GM12872 (cell line): ENCODE measurements at regions not wholly inside any gene's neighbourhood (a gene's known extent, or its start where the extent isn't known, plus 50 kb on each side); places are given as distances from the start of the nearest gene placed in this dataset.

ENCODE experiments used
- TF ChIP-seq, protein P1 (sequence below): IDR thresholded peaks from 3 replicates; pipeline ENCODE4 v1.5.1; 2011; ENCODE audit warnings: low read depth, mild to moderate bottlenecking, low read length, moderate library complexity; ENCODE audit not compliant: insufficient read depth

DNA sequence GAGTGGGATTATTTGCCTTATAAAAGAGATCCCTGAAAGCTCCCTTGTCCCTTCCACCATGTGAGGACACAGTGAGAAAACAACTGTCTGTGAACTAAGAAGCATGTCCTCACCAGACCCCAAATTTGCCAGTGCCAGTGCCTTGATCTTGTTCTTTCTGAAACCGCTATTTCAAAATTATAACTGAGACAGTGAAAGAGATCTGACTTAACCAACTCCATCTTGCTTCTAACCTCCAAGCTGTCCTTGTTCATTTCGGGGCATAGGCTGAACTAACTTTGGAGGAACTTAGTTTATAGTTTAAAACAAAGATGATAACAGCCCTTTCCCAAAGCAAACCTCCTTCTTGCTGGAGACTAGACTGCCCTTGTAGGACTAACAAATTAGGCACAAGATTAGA, 563.9 kb downstream of the ADCYAP1 start:
- TF ChIP-seq, protein P1, sequence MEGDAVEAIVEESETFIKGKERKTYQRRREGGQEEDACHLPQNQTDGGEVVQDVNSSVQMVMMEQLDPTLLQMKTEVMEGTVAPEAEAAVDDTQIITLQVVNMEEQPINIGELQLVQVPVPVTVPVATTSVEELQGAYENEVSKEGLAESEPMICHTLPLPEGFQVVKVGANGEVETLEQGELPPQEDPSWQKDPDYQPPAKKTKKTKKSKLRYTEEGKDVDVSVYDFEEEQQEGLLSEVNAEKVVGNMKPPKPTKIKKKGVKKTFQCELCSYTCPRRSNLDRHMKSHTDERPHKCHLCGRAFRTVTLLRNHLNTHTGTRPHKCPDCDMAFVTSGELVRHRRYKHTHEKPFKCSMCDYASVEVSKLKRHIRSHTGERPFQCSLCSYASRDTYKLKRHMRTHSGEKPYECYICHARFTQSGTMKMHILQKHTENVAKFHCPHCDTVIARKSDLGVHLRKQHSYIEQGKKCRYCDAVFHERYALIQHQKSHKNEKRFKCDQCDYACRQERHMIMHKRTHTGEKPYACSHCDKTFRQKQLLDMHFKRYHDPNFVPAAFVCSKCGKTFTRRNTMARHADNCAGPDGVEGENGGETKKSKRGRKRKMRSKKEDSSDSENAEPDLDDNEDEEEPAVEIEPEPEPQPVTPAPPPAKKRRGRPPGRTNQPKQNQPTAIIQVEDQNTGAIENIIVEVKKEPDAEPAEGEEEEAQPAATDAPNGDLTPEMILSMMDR: no peak

DNA sequence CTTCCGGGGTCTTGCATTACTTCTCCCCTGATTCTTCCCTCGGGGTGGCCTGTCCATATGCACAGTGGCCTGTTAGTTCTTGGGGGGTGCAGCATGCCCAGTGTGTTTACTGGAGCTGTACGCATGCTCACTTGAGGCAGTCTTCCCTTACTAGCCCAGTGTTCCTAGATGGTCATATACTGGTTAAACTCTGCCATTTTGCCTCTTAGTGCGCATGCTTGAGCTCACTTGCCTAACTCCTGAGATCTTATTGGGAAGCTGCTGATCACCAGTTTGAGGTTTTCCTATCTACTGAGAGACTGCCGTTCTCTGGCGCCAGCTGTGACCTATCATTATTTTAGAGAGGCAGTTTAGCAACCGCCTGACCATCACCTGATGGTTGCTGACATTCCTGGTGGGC, 571.2 kb downstream of the ADCYAP1 start:
- TF ChIP-seq, protein P1: no peak

DNA sequence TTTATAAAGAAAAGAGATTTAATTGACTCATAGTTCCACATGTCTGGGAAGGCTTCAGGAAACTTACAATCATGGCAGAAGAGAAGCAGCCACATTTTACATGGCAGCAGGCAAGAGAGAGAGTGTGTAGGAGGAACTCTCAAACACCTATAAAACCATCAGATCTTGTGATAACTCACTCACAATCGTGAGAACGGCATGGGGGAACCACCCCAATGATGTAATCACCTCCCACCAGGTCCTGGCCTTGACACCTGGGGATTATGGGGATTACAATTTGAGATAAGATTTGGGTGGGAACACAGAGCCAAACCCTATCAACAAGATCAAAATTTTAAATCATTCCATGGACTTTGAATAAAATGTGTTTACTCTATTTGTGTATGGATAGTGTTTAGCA, 575.6 kb downstream of the ADCYAP1 start:
- TF ChIP-seq, protein P1: no peak

DNA sequence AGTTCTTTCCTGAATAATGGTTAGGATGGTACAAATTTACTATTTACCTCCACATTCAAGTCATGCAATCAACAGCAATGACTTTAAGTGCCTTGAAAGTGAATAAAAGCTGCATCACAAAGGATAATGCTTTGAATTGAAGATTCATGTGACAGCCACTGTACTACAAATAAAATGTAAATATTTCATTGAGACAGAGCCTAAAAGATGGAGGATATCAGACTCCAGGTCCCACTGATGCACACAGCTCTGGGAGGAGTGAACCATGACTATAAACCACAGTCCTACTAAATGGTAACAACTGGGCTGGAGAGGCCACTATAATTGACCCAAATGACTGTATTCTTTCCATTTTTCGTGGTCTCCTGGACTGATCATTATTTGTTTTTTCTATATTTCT, 576.9 kb downstream of the ADCYAP1 start:
- TF ChIP-seq, protein P1: no peak

DNA sequence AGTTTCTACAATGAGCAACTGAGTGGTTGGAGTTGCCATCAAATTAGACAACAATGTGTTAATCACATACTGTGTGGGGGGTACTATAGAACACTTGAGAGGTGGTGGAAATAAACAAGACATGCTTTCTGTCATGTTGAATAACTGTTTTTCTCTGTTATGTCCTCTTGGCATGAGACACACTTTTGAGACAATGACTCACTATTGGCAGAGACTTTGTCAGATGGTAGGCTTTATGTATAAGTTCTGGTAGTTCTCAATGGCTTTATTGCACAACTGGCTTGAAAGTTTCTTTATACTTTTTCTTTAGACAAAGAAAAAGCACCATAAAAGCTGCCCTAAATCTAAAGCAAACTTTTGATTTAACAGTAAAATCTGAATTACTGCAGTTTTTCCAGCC, 578.7 kb downstream of the ADCYAP1 start:
- TF ChIP-seq, protein P1: no peak

DNA sequence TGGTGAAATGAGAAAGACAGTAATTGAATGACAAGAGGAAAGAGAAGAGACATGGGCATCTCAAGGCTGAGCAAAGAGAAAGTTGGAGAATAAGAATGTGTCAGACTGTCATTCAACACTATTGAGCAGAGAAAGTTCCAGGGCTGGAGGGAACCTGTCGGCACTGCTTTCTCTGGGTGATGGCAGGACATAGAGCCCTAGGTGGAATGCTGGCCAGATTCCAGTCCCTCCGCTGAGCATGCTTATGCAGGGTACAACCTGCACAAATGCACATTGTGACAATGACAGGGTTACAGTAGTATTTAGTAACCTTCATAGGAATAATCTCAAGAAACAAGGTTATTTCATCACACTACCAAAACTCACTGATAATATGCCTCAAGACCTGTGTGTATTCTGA, 582.8 kb downstream of the ADCYAP1 start:
- TF ChIP-seq, protein P1: no peak

DNA sequence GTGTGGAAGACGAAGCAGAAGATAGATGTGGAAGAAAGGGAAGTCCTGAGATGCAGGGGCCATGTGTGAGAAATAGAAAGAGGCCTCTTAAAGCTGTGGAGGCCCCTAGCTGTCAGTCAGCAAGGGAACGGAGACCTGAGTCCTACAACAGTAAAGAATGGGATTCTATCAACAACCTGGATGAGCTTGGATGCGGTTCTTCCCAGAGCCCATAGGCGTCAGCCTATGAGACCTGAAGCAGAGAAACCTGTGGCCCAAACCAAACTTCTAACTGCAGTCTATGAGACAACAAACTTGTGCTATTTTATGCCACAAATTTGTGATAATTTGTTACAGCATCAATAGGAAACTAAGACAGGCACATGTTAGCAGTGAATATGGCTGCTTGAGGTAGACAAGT, 583.7 kb downstream of the ADCYAP1 start:
- TF ChIP-seq, protein P1: no peak

DNA sequence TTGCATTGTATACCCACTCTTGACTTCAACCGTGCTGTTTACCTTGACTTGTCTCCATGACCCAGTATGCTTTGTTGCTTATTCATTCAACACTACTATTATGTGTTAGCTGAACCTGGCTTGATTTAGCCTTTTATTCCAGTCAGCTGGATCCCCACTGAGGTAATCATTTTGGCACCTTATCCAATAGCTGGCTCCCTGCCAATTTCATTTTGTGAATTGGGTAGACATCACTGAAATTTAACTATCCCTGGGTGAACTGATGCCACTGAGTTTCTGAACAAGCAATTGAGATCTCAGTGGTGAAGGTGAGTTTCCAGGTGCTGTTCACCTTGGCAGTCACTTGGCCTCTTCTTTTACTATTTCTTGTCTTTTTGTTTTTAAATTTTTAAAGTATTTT, 584.3 kb downstream of the ADCYAP1 start:
- TF ChIP-seq, protein P1: no peak
